ENCODE measurements at regions not wholly inside any gene's neighbourhood (a gene's known extent, or its start where the extent isn't known, plus 50 kb on each side); places are given as distances from the start of the nearest gene placed in this dataset.
"Not testable (repeated sequence)": the region's sequence is repeated elsewhere in the genome, so short reads cannot be mapped to it uniquely, and the experiment has no call there.

DNA sequence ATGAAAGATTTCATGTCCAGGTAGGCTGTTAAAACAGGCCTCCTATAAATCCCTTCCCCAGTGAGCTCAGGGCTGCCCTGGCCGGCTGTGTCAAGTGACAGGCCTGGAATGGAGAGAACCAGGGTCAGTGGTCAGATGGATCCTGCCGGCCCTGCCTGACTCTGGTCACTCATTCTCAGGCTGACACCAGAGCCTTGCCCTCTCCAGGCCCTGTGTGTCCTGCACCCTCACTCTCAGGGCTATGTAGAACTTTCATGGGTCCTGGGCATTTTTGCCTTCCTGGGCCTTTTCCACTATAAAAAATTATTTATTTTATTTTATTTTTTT lies 82.0 kb upstream of the RGPD5 start:
- TF ChIP-seq ZFX (IDR thresholded peaks at IDR 0.05; ENCODE audit: borderline replicate concordance): no peak
- TF ChIP-seq, protein P1, sequence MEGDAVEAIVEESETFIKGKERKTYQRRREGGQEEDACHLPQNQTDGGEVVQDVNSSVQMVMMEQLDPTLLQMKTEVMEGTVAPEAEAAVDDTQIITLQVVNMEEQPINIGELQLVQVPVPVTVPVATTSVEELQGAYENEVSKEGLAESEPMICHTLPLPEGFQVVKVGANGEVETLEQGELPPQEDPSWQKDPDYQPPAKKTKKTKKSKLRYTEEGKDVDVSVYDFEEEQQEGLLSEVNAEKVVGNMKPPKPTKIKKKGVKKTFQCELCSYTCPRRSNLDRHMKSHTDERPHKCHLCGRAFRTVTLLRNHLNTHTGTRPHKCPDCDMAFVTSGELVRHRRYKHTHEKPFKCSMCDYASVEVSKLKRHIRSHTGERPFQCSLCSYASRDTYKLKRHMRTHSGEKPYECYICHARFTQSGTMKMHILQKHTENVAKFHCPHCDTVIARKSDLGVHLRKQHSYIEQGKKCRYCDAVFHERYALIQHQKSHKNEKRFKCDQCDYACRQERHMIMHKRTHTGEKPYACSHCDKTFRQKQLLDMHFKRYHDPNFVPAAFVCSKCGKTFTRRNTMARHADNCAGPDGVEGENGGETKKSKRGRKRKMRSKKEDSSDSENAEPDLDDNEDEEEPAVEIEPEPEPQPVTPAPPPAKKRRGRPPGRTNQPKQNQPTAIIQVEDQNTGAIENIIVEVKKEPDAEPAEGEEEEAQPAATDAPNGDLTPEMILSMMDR (IDR thresholded peaks at IDR 0.05): no peak
- no peak overlapping the region for H3K27ac ChIP-seq

DNA sequence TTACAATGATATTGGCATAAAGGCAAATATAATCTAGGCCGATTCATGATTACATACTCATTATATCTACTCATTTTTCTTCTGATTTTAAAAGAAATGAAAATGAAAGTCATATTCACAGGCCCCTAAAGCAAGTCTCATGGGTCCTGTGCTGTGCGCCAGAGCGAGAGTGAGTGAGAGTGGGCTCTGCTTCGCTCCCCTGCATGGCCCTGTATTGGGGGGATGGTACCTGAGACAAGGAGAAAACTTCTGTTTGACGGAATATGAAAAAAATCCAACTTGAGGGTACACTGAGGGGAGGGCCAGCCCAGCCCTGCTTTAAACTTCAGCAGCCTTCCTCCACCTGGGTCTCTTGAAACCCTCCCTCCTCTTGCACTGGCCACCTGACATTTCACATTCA lies 81.4 kb upstream of the RGPD5 start:
- no peak overlapping the region for H3K27ac ChIP-seq
- TF ChIP-seq, protein P1 (IDR thresholded peaks at IDR 0.05): no peak
- TF ChIP-seq ZFX (IDR thresholded peaks at IDR 0.05; ENCODE audit: borderline replicate concordance): no peak

DNA sequence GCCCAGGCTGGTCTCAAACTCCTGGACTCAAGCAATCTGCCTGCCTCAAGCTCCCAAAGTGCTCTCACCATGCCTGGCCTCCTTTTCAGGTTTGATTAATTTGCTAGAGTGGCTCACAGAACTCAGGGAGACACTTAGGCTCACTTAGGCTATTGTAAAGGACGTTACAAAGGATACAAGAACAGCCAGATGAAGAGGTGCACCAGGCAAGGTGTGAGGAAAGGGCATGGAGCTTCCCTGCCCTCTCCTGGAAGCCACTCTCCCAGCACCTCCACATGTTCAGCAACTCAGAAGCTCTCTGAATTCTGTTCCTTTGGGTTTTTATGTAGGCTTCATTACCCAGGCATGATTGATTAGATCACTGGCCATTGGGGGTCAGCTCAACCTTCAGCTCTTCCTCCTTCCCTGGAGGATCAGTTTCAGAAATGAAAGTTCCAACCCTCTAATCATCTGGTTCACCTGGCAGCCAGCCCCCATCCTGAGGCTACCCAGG lies 78.7 kb upstream of the RGPD5 start:
- TF ChIP-seq ZFX (IDR thresholded peaks at IDR 0.05; ENCODE audit: borderline replicate concordance): no peak
- TF ChIP-seq, protein P1 (IDR thresholded peaks at IDR 0.05): peak; percentile 20; the same call in 1 of the 2 replicates
- no peak overlapping the region for H3K27ac ChIP-seq

DNA sequence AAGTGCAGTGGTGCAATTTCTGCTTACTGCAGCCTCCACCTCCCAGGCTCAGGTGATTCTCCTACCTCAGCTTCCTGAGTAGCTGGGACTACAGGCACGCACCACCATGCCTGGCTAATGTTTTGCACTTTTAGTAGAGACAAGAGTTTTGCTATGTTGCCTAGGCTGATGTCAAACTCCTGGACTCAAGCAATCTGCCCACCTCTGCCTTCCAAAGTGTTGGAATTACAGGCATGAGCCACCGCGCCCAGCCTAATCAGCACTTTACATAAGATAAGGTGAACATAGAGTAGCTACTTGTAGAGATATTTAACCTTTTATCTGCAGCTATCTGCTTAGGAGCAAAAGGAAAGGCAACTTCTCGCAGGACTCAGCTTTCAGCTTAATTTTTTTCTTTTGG lies 77.5 kb upstream of the RGPD5 start:
- not testable (repeated sequence) for H3K27ac ChIP-seq

DNA sequence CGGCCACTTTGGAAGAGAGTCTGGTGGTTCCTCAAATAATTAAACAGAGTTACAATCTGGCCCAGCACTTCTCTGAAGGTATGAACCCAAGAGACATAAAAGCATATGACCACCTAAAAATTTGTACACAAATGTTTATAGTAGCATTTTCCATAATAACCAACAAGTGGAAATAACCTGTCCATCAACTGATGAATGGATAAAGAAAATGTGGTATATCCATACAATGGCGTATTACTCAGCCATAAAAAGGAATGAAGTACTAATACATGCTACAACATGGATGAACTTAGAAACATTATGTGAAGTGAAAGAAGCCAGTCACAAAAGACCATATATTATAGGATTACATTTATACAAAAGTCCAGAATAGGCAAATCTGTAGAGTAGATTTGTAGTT lies 76.0 kb upstream of the RGPD5 start:
- no peak overlapping the region for H3K27ac ChIP-seq
- TF ChIP-seq, protein P1 (IDR thresholded peaks at IDR 0.05): no peak
- no peak for TF ChIP-seq ZFX (IDR thresholded peaks at IDR 0.05; ENCODE audit: borderline replicate concordance)

DNA sequence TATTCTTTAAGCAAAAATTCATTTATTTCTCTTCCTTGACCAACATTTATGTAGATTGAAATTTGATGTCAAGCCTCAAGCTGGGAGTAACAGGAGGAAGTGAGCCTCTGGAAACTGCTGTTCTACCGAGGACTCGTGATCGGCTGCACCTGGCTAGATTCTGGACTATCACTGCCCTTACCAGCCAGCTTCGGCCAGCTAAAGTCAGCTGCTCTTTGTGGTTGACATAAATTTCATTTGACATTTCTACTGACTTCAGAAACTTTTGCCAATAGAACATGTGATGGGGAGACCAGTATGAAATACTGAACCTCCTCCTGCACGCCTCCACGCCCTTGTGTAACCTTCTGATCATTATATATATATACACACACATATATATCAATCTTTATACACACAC lies 74.2 kb upstream of the RGPD5 start:
- TF ChIP-seq ZFX (IDR thresholded peaks at IDR 0.05; ENCODE audit: borderline replicate concordance): no peak
- TF ChIP-seq, protein P1 (IDR thresholded peaks at IDR 0.05): no peak
- no peak overlapping the region for H3K27ac ChIP-seq

DNA sequence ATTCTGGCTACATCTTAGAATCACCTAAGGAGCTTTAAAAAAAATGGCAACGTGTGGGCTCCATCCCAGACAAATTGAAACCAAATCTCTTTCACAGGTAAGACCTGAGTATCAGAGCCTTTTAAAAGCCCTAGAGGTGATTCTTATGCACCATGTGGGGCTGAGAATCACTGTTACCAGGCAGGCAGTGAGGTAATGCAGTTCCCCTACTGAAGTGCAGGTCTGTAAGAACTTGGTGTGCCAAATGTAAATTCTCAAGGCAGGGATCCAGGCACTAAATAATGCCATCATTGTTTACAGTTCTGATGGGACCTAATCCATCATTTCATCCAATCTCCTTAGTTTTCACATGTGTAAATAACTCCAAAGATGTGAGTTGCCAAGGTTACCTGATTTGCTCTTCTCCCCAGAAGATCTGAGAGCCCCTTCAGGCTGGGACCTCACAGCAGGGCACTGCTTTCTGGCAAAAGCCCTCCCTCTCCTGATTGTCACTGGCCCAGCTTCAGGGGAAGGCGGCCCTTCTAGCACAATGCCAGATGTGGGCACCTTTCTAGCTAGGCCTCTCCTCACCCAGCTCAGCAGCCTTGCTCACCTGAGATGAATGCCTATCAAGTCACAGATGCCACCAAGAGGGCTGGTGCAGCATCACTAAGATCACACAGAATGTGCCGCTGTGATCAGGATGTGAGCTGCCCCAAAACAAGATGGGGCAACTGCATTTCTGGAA lies 73.6 kb upstream of the RGPD5 start:
- TF ChIP-seq, protein P1 (IDR thresholded peaks at IDR 0.05): no peak
- no peak for TF ChIP-seq ZFX (IDR thresholded peaks at IDR 0.05; ENCODE audit: borderline replicate concordance)
- H3K27ac ChIP-seq: no peak overlapping the region

DNA sequence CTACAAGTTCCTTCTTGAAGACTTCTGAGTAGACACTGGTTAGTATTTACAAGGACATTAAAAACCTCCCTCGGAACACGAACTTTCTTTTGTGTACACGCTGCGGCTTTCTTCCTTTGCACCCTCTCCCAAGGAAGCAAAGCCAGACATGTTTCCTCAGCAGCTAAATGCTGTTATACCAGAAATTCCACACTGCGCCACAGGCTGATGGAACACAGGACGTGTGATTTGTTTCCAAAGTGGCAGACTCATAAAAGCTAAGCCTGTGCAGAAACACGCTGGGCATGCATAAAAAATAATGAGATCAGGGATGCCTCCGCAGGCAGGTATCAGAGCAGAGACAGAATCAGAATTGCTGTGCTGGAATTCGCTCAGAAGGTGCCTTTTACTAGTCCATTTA lies 73.0 kb upstream of the RGPD5 start:
- H3K27ac ChIP-seq: no peak overlapping the region
- TF ChIP-seq, protein P1 (IDR thresholded peaks at IDR 0.05): no peak
- no peak for TF ChIP-seq ZFX (IDR thresholded peaks at IDR 0.05; ENCODE audit: borderline replicate concordance)

Data from 22Rv1 (cell line).